ENCODE measurements at regions not wholly inside any gene's neighbourhood (a gene's known extent, or its start where the extent isn't known, plus 50 kb on each side); places are given as distances from the start of the nearest gene placed in this dataset.

DNA sequence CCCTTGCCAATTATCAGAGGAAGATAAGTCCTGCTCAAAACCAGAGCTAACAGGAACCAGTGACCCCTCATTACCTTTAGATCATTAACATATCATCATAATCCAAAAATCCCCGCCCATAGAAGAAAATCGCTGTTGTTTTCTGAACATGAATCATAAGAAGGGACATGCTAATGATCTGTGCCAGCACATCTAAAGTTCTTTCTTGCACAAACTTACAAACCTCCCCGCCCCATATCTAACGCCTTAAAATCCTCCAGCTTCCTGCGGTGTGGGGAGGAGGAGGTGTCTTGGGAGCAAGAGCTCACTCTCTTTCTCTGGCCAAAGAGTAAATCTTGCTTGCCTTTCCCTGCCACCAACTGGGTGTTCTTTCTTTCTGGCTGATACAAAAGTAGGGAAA, 78.3 kb downstream of the IRX3 start:
- no peak for DNase-seq (ENCODE audit: low read depth)
- TF ChIP-seq CTCF (IDR thresholded peaks at IDR 0.05; ENCODE audit: low read depth, low read length) = no peak
- no peak for TF ChIP-seq MYC (IDR thresholded peaks at IDR 0.05; ENCODE audit: low read depth, low read length)
- TF ChIP-seq, protein P1, sequence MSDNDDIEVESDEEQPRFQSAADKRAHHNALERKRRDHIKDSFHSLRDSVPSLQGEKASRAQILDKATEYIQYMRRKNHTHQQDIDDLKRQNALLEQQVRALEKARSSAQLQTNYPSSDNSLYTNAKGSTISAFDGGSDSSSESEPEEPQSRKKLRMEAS (IDR thresholded peaks at IDR 0.05; ENCODE audit: low read depth, low read length) = no peak
- no peak for TF ChIP-seq POLR2A (IDR thresholded peaks at IDR 0.05; ENCODE audit: extremely low read depth, insufficient read length)
- no peak overlapping the region for H3K4me3 ChIP-seq (ENCODE audit: low read depth, low read length)

DNA sequence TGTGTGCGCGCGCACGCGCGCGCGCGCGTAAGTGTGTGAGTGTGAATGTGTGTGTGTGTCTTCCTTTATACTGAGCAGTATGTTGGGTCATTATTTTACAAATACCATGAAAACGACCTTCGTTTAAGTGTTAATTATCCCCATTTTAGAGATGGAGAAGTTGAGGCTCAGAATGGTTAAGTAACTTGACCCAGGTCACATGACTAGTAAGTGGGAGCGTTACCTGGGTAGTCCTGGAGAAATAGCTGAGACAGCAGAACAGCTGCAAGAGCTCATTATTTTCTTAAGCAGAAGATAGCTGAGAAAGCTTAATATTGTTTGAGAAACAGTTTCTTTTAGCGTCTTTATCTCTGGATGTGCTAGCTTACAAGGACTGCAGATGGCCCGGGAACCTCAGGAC, 78.8 kb downstream of the IRX3 start:
- TF ChIP-seq POLR2A (IDR thresholded peaks at IDR 0.05; ENCODE audit: extremely low read depth, insufficient read length) (no peak), MYC (IDR thresholded peaks at IDR 0.05; ENCODE audit: low read depth, low read length) (no peak), CTCF (IDR thresholded peaks at IDR 0.05; ENCODE audit: low read depth, low read length) (no peak)
- TF ChIP-seq, protein P1 (IDR thresholded peaks at IDR 0.05; ENCODE audit: low read depth, low read length) = no peak
- DNase-seq (ENCODE audit: low read depth) = no peak

GRCh38 chr16:54204756-54205155, 81.8 kb downstream of the IRX3 start:
- DNase-seq (ENCODE audit: low read depth) = no peak
- H3K4me3 ChIP-seq (ENCODE audit: low read depth, low read length) = no peak overlapping the region
- no peak for TF ChIP-seq MYC (IDR thresholded peaks at IDR 0.05; ENCODE audit: low read depth, low read length)
- TF ChIP-seq, protein P1 (IDR thresholded peaks at IDR 0.05; ENCODE audit: low read depth, low read length) = no peak
- TF ChIP-seq POLR2A (IDR thresholded peaks at IDR 0.05; ENCODE audit: extremely low read depth, insufficient read length) = no peak
- TF ChIP-seq CTCF (IDR thresholded peaks at IDR 0.05; ENCODE audit: low read depth, low read length) = no peak

More for the DNA sequence above, 78.8 kb downstream of the IRX3 start:
- no peak overlapping the region for H3K4me3 ChIP-seq (ENCODE audit: low read depth, low read length)

DNA sequence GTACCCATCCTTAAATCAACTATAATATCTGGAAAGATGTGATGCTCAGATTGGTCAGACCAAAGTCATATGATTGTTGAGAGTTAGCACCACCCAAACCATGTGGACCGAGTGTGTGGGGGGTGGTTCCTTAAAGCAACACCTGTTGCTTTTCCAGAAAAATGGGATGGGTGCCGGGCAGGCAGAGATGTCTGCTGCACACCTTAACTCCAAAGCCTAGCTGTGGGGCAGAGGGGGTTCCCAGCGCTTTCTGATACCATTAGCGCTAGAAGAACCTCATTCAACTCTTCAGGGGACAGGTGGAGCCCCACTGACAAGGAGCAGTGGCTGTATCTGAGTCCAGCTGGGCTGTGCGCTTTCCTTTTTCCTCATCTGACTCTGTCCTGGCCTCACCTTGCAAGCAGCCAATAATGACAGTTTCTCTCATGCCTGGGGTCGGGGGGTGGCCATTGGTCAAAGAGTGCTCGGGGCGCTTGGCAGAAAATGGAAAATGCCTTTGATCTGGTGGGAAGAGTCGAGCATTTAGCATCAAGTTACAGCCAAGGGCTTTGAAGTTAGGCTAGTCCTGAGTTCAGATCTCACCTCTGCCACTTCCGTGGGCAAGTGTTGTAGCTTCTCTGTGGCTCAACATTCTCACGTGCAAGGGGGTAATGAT, 82.6 kb downstream of the IRX3 start:
- H3K4me3 ChIP-seq (ENCODE audit: low read depth, low read length) = no peak overlapping the region
- TF ChIP-seq, protein P1 (IDR thresholded peaks at IDR 0.05; ENCODE audit: low read depth, low read length) = no peak
- TF ChIP-seq MYC (IDR thresholded peaks at IDR 0.05; ENCODE audit: low read depth, low read length) = no peak
- TF ChIP-seq CTCF (IDR thresholded peaks at IDR 0.05; ENCODE audit: low read depth, low read length) = no peak
- no peak for TF ChIP-seq POLR2A (IDR thresholded peaks at IDR 0.05; ENCODE audit: extremely low read depth, insufficient read length)
- no peak for DNase-seq (ENCODE audit: low read depth)

- no peak for DNase-seq (ENCODE audit: low read depth)
- no peak overlapping the region for H3K4me3 ChIP-seq (ENCODE audit: low read depth, low read length)
- TF ChIP-seq CTCF (IDR thresholded peaks at IDR 0.05; ENCODE audit: low read depth, low read length) (no peak), MYC (IDR thresholded peaks at IDR 0.05; ENCODE audit: low read depth, low read length) (no peak), POLR2A (IDR thresholded peaks at IDR 0.05; ENCODE audit: extremely low read depth, insufficient read length) (no peak)
- TF ChIP-seq, protein P1 (IDR thresholded peaks at IDR 0.05; ENCODE audit: low read depth, low read length) = no peak
These were observed 83.2 kb downstream of the IRX3 start for GRCh38 chr16:54203384-54203783.

Data from NB4 (cell line).